ENCODE measurements at regions not wholly inside any gene's neighbourhood (a gene's known extent, or its start where the extent isn't known, plus 50 kb on each side); places are given as distances from the start of the nearest gene placed in this dataset.

DNA sequence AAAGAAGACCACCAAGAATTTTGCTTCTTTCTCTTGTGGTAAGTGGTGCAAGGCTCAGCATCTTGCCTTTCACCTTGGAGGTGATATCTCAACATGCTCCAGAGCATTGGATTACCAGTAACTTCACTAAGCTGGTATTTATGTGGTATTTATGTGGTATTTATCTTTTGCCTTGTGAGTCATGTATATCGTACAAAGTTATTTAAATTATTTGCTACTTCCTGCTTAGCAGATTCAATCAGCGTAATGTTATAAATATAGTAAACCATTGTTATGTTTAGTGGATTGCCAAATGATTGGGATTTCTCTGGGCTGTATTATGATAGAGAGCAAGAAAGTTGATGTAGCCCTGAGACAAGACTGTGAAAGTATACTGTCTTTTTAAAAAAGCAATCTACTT, 366.4 kb downstream of the IPO8 start:
- TF ChIP-seq, protein P1, sequence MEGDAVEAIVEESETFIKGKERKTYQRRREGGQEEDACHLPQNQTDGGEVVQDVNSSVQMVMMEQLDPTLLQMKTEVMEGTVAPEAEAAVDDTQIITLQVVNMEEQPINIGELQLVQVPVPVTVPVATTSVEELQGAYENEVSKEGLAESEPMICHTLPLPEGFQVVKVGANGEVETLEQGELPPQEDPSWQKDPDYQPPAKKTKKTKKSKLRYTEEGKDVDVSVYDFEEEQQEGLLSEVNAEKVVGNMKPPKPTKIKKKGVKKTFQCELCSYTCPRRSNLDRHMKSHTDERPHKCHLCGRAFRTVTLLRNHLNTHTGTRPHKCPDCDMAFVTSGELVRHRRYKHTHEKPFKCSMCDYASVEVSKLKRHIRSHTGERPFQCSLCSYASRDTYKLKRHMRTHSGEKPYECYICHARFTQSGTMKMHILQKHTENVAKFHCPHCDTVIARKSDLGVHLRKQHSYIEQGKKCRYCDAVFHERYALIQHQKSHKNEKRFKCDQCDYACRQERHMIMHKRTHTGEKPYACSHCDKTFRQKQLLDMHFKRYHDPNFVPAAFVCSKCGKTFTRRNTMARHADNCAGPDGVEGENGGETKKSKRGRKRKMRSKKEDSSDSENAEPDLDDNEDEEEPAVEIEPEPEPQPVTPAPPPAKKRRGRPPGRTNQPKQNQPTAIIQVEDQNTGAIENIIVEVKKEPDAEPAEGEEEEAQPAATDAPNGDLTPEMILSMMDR (IDR thresholded peaks at IDR 0.05; ENCODE audit: poor library complexity), result no peak
- TF ChIP-seq EZH2phosphoT487 (IDR thresholded peaks at IDR 0.05; ENCODE audit: low read depth, severe bottlenecking, unreplicated experiment), result no peak
